HCT116 (cell line): ENCODE measurements at regions not wholly inside any gene's neighbourhood (a gene's known extent, or its start where the extent isn't known, plus 50 kb on each side); places are given as distances from the start of the nearest gene placed in this dataset.

ENCODE experiments used
- EZH2 ChIP-seq: fragments of 200-600 bp; sonication (generic); IDR thresholded peaks from 2 replicates; pipeline ENCODE4 v1.6.1; 2017; ENCODE audit warnings: antibody characterized with exemption, mixed run types
- TF ChIP-seq, protein P1 (sequence below), 3 experiments: fragments of 200-600 bp in 1 of 3; sonication (generic) in 1 of 3; IDR thresholded peaks in 2 of 3; conservative IDR thresholded peaks in 1 of 3; 2 replicates each; pipeline ENCODE4 v1.5.1; 2012 to 2017; ENCODE audit warnings: low read depth in 2 of 3, low read length in 2 of 3, antibody characterized with exemption in 1 of 3, borderline replicate concordance in 1 of 3, control low read depth in 1 of 3, mild to moderate bottlenecking in 1 of 3, mixed read lengths in 1 of 3, mixed run types in 1 of 3, moderate library complexity in 1 of 3; ENCODE audit not compliant: insufficient read depth in 1 of 3
- TF ChIP-seq, protein P2 (sequence below): IDR thresholded peaks from 2 replicates; pipeline ENCODE4 v1.6.1; 2011; ENCODE audit warnings: mild to moderate bottlenecking, low read length, moderate library complexity; ENCODE audit not compliant: insufficient replicate concordance; ENCODE audit errors: extremely low read depth

DNA sequence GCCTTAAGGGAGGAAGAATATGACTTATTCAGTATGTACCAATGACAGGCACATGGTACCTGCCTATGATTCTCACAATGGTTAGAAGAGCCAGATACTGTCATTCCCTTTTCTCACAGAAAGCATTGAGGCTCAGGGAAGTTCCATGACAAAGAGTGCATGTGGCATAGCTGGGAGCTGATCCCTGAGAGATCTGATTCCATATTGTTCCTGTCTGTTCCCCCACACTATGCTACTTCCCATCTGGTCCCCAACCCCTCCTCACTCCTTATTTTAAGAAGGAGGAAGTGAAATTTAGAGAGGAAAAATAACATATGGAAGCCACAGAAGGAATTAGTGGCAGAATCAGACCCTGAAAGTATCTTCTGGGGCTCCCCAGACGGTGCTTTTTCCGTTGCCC is 500.0 kb downstream of the PLPP3 start:
- TF ChIP-seq, protein P1, sequence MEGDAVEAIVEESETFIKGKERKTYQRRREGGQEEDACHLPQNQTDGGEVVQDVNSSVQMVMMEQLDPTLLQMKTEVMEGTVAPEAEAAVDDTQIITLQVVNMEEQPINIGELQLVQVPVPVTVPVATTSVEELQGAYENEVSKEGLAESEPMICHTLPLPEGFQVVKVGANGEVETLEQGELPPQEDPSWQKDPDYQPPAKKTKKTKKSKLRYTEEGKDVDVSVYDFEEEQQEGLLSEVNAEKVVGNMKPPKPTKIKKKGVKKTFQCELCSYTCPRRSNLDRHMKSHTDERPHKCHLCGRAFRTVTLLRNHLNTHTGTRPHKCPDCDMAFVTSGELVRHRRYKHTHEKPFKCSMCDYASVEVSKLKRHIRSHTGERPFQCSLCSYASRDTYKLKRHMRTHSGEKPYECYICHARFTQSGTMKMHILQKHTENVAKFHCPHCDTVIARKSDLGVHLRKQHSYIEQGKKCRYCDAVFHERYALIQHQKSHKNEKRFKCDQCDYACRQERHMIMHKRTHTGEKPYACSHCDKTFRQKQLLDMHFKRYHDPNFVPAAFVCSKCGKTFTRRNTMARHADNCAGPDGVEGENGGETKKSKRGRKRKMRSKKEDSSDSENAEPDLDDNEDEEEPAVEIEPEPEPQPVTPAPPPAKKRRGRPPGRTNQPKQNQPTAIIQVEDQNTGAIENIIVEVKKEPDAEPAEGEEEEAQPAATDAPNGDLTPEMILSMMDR (IDR thresholded peaks at IDR 0.05 in 2 of 3, conservative IDR thresholded peaks at IDR 0.05 in 1 of 3; ENCODE audit: borderline replicate concordance in 1 of 3, insufficient read depth in 1 of 3, low read depth in 2 of 3, low read length in 2 of 3) = no peak
- TF ChIP-seq, protein P2, sequence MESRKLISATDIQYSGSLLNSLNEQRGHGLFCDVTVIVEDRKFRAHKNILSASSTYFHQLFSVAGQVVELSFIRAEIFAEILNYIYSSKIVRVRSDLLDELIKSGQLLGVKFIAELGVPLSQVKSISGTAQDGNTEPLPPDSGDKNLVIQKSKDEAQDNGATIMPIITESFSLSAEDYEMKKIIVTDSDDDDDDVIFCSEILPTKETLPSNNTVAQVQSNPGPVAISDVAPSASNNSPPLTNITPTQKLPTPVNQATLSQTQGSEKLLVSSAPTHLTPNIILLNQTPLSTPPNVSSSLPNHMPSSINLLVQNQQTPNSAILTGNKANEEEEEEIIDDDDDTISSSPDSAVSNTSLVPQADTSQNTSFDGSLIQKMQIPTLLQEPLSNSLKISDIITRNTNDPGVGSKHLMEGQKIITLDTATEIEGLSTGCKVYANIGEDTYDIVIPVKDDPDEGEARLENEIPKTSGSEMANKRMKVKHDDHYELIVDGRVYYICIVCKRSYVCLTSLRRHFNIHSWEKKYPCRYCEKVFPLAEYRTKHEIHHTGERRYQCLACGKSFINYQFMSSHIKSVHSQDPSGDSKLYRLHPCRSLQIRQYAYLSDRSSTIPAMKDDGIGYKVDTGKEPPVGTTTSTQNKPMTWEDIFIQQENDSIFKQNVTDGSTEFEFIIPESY = no peak
- no peak for TF ChIP-seq EZH2
